IMR-90 (cell line): ENCODE measurements at regions not wholly inside any gene's neighbourhood (a gene's known extent, or its start where the extent isn't known, plus 50 kb on each side); places are given as distances from the start of the nearest gene placed in this dataset.

ENCODE experiments used
- ATAC-seq: fragments of 200-7000 bp; cut with Tn5 transposase; 2 replicates; pipeline ENCODE4 v1.9.1; 2020; ENCODE audit warnings: low read depth, mild to moderate bottlenecking, moderate library complexity
- BruUV-seq: library from RNA; stranded (reverse); fragments of 400-500 nt; replicated peaks from 2 replicates; lab custom pipeline; 2021; lab: Mats Ljungman, UMichigan
- CTCF ChIA-PET: fragments of 300-600 bp; formaldehyde crosslinking; extraction: SDS; loops from one replicate; lab custom pipeline; 2021; ENCODE audit warnings: antibody characterized with exemption; lab: Yijun Ruan, JAX
- POLR2A ChIA-PET: fragments of 300-600 bp; sonication (Branson Sonifier 250); formaldehyde crosslinking; loops from one replicate; lab custom pipeline; 2022; ENCODE audit warnings: antibody characterized with exemption; ENCODE audit not compliant: unreplicated experiment; lab: Charles Lee
- DNase-seq: peaks from one replicate; pipeline ENCODE4 v3.0.0; 2013
- H2AFZ ChIP-seq: replicated peaks from 2 replicates; pipeline ENCODE3; 2013; ENCODE audit warnings: low read length, mild to moderate bottlenecking; ENCODE audit not compliant: poor library complexity
- H2AK5ac ChIP-seq: 2 replicates; pipeline ENCODE4 v1.6.1; 2013; ENCODE audit warnings: low read depth, low read length, inconsistent platforms
- H2AK9ac ChIP-seq: replicated peaks from 2 replicates; pipeline ENCODE3; 2013; ENCODE audit warnings: mild to moderate bottlenecking, low read depth, low read length, moderate library complexity; ENCODE audit not compliant: poor library complexity
- H2BK120ac ChIP-seq: 2 replicates; pipeline ENCODE4 v1.6.1; 2013; ENCODE audit warnings: low read depth, low read length, inconsistent platforms
- H2BK15ac ChIP-seq: 3 replicates; pipeline ENCODE4 v1.6.1; 2013; ENCODE audit warnings: low read depth, low read length, inconsistent platforms
- H2BK20ac ChIP-seq: 2 replicates; pipeline ENCODE4 v1.6.1; 2013; ENCODE audit warnings: low read depth, mild to moderate bottlenecking, inconsistent platforms, low read length, moderate library complexity
- H2BK5ac ChIP-seq: 2 replicates; pipeline ENCODE4 v1.6.1; 2013; ENCODE audit warnings: mild to moderate bottlenecking, low read depth, low read length, inconsistent platforms; ENCODE audit not compliant: poor library complexity, severe bottlenecking
- H3K14ac ChIP-seq: replicated peaks from 2 replicates; pipeline ENCODE4 v1.6.1; 2013; ENCODE audit warnings: low read depth, low read length, inconsistent platforms
- H3K18ac ChIP-seq: 2 replicates; pipeline ENCODE4 v1.6.1; 2013; ENCODE audit warnings: low read depth, low read length, control low read depth
- H3K23ac ChIP-seq: 2 replicates; pipeline ENCODE4 v1.6.1; 2013; ENCODE audit warnings: low read depth, low read length, inconsistent platforms
- H3K27ac ChIP-seq: 2 replicates; pipeline ENCODE4 v1.5.1; 2013; ENCODE audit warnings: mild to moderate bottlenecking, control low read depth, low read length; ENCODE audit not compliant: insufficient read depth
- H3K27me3 ChIP-seq: 2 replicates; pipeline ENCODE4 v1.6.1; 2013; ENCODE audit warnings: low read length; ENCODE audit not compliant: control insufficient read depth, insufficient read depth
- H3K36me3 ChIP-seq: 2 replicates; pipeline ENCODE4 v1.6.1; 2013; ENCODE audit warnings: low read length, mixed read lengths; ENCODE audit not compliant: control insufficient read depth, insufficient read depth
- H3K4ac ChIP-seq: 2 replicates; pipeline ENCODE4 v1.6.1; 2013; ENCODE audit warnings: low read depth, low read length, inconsistent platforms
- H3K4me1 ChIP-seq: 2 replicates; pipeline ENCODE4 v1.6.1; 2013; ENCODE audit warnings: low read length, mixed read lengths; ENCODE audit not compliant: control insufficient read depth, insufficient read depth
- H3K4me2 ChIP-seq: 2 replicates; pipeline ENCODE4 v1.6.1; 2013; ENCODE audit warnings: low read depth, mild to moderate bottlenecking, control low read depth, low read length, moderate library complexity
- H3K4me3 ChIP-seq: 2 replicates; pipeline ENCODE4 v1.5.1; 2013; ENCODE audit warnings: low read depth, mild to moderate bottlenecking, control low read depth, low read length, moderate library complexity; ENCODE audit not compliant: insufficient read depth
- H3K56ac ChIP-seq: 2 replicates; pipeline ENCODE4 v1.6.1; 2013; ENCODE audit warnings: low read length, inconsistent platforms; ENCODE audit not compliant: insufficient read depth; ENCODE audit errors: extremely low read depth
- H3K79me1 ChIP-seq, 2 experiments: 2 replicates each; pipeline ENCODE4 v1.6.1; 2013; ENCODE audit warnings: low read length in 2 of 2, inconsistent platforms in 1 of 2, low read depth in 1 of 2
- H3K9ac ChIP-seq: 2 replicates; pipeline ENCODE4 v1.6.1; 2013; ENCODE audit warnings: low read depth, low read length, control low read depth
- H3K9me1 ChIP-seq: 2 replicates; pipeline ENCODE4 v1.6.1; 2013; ENCODE audit warnings: low read length, inconsistent platforms; ENCODE audit not compliant: insufficient read depth
- H3K9me3 ChIP-seq: 2 replicates; pipeline ENCODE4 v1.6.1; 2013; ENCODE audit warnings: low read length; ENCODE audit not compliant: control insufficient read depth, insufficient read depth
- H4K20me1 ChIP-seq: 2 replicates; pipeline ENCODE4 v1.6.1; 2013; ENCODE audit warnings: low read length, inconsistent platforms; ENCODE audit not compliant: insufficient read depth
- H4K5ac ChIP-seq: 2 replicates; pipeline ENCODE4 v1.6.1; 2013; ENCODE audit warnings: mild to moderate bottlenecking, low read depth, low read length, control low read depth
- H4K8ac ChIP-seq, 2 experiments: 2 replicates each; pipeline ENCODE4 v1.6.1; 2013; ENCODE audit warnings: low read depth in 2 of 2, low read length in 2 of 2, control low read depth in 1 of 2, inconsistent platforms in 1 of 2
- H4K91ac ChIP-seq: 2 replicates; pipeline ENCODE4 v1.6.1; 2013; ENCODE audit warnings: low read depth, low read length, inconsistent platforms; ENCODE audit not compliant: insufficient read depth
- BHLHE40 ChIP-seq: fragments of 150-350 bp; IDR thresholded peaks from 2 replicates; pipeline ENCODE4 v1.6.1; 2016; ENCODE audit warnings: mild to moderate bottlenecking, low read depth, low read length
- CEBPB ChIP-seq: IDR thresholded peaks from 2 replicates; pipeline ENCODE4 v1.6.1; 2012; ENCODE audit warnings: low read depth, low read length, improper control_type of control experiment
- CHD1 ChIP-seq: IDR thresholded peaks from 2 replicates; pipeline ENCODE4 v1.6.1; 2012; ENCODE audit warnings: low read depth, low read length, improper control_type of control experiment
- CTCF ChIP-seq: conservative IDR thresholded peaks from 2 replicates; pipeline ENCODE4 v1.5.1; 2012; ENCODE audit warnings: mild to moderate bottlenecking, low read depth, low read length, improper control_type of control experiment
- ELK1 ChIP-seq: fragments of 150-350 bp; IDR thresholded peaks from 2 replicates; pipeline ENCODE4 v1.6.1; 2016; ENCODE audit warnings: low read depth, mild to moderate bottlenecking, low read length, moderate library complexity, borderline replicate concordance
- FOS ChIP-seq: fragments of 150-350 bp; IDR thresholded peaks from 2 replicates; pipeline ENCODE4 v1.6.1; 2016; ENCODE audit warnings: low read depth, low read length
- MAFK ChIP-seq: IDR thresholded peaks from 2 replicates; pipeline ENCODE4 v1.6.1; 2012; ENCODE audit warnings: low read depth, low read length, improper control_type of control experiment
- MAZ ChIP-seq: IDR thresholded peaks from 2 replicates; pipeline ENCODE4 v1.6.1; 2012; ENCODE audit warnings: low read depth, mild to moderate bottlenecking, low read length, improper control_type of control experiment, moderate library complexity, borderline replicate concordance
- MXI1 ChIP-seq: IDR thresholded peaks from 2 replicates; pipeline ENCODE4 v1.6.1; 2012; ENCODE audit warnings: low read depth, mild to moderate bottlenecking, low read length, moderate library complexity, borderline replicate concordance
- NFE2L2 ChIP-seq: fragments of 150-350 bp; IDR thresholded peaks from 2 replicates; pipeline ENCODE4 v1.6.1; 2016; ENCODE audit warnings: low read depth, mild to moderate bottlenecking, low read length
- POLR2A ChIP-seq: IDR thresholded peaks from 2 replicates; pipeline ENCODE4 v1.6.1; 2012; ENCODE audit warnings: mild to moderate bottlenecking, low read depth, low read length
- RAD21 ChIP-seq: IDR thresholded peaks from 2 replicates; pipeline ENCODE4 v1.6.1; 2012; ENCODE audit warnings: low read length, improper control_type of control experiment
- RCOR1 ChIP-seq: IDR thresholded peaks from 2 replicates; pipeline ENCODE4 v1.6.1; 2012; ENCODE audit warnings: mild to moderate bottlenecking, low read length, improper control_type of control experiment; ENCODE audit not compliant: insufficient replicate concordance
- RFX5 ChIP-seq: IDR thresholded peaks from 2 replicates; pipeline ENCODE4 v1.8.0; 2012; ENCODE audit warnings: low read depth, mild to moderate bottlenecking, low read length, moderate library complexity
- SMC3 ChIP-seq: fragments of 150-350 bp; IDR thresholded peaks from 2 replicates; pipeline ENCODE4 v1.6.1; 2016; ENCODE audit warnings: low read depth, mild to moderate bottlenecking, antibody characterized with exemption, low read length, moderate library complexity
- USF2 ChIP-seq: fragments of 150-350 bp; IDR thresholded peaks from 2 replicates; pipeline ENCODE4 v1.6.1; 2017; ENCODE audit warnings: mild to moderate bottlenecking, antibody characterized with exemption, low read length, low read depth
- WGBS, 2 experiments: methylation state at CpG; one replicate each; pipeline versions ENCODE4 v1.1.5 to v1.1.7; 2013; ENCODE audit warnings: missing lambda C conversion rate in 2 of 2; ENCODE audit not compliant: insufficient read length in 1 of 2; ENCODE audit errors: extremely low coverage in 2 of 2; 5-methylcytosine and 5-hydroxymethylcytosine counted together
- dilution Hi-C: fragments of 300-500 bp; cut with HindIII; formaldehyde crosslinking; loops from one replicate; pipeline ENCODE4 v1.14.3; 2018; ENCODE audit warnings: low sequenced_read_pairs; ENCODE audit not compliant: unreplicated experiment
- in situ Hi-C: fragments of 300-500 bp; cut with MboI; formaldehyde crosslinking; loops from 3 replicates; pipeline ENCODE4 v1.14.3; 2019; ENCODE audit warnings: low sequenced_read_pairs, inconsistent platforms, mixed read lengths
- intact Hi-C: fragments of 100-400 bp; cut with micrococcal nuclease; formaldehyde crosslinking; loops from 2 replicates; pipeline ENCODE4 v1.10.0; 2022

GRCh38 chr7:91603707-91604106 lies 276.8 kb downstream of the MTERF1 start:
- CTCF ChIA-PET, result no interaction called here

More at GRCh38 chr7:91603707-91604106, 276.8 kb downstream of the MTERF1 start:
- Histone ChIP-seq H3K14ac (no peak overlapping the region), H3K27ac (no peak overlapping the region), H2AFZ (no peak overlapping the region), H2AK9ac (no peak overlapping the region), H3K18ac (no peak overlapping the region), H3K79me1 (no peaks in the 10 kb centered on the region), H3K56ac (no peak overlapping the region), H3K9me3 (no peaks in the 10 kb centered on the region), H2BK120ac (no peak overlapping the region), H3K4me3 (no peak overlapping the region), H2BK20ac (no peak overlapping the region), H3K4me1 (no peaks in the 10 kb centered on the region), H4K5ac (no peak overlapping the region), H2AK5ac (no peak overlapping the region), H3K27me3 (no peaks in the 10 kb centered on the region), H3K23ac (no peak overlapping the region), H3K9ac (no peak overlapping the region), H4K91ac (no peak overlapping the region), H3K36me3 (no peaks in the 10 kb centered on the region), H3K9me1 (no peaks in the 10 kb centered on the region), H3K4me2 (no peak overlapping the region), H2BK5ac (no peak overlapping the region), H4K8ac (no peak overlapping the region), H3K4ac (no peak overlapping the region), H4K20me1 (no peaks in the 10 kb centered on the region), H2BK15ac (no peak overlapping the region)
- dilution Hi-C loops (no loop called here), intact Hi-C loops (no loop called here), in situ Hi-C loops (loop anchor here (25.0 kb wide), 1 partner anchor 516 kb away; no protein-coding TSS in a partner anchor)
- POLR2A ChIA-PET, result no interaction called here
- no TSS peak for BruUV-seq
- ATAC-seq, result no peak
- WGBS, 2 experiments, result no CpG with 5 or more reads among the region's 3 CpGs
- DNase-seq, result no peak
- no peak for TF ChIP-seq MXI1
- no peak for TF ChIP-seq RAD21
- TF ChIP-seq BHLHE40, result no peak
- no peak for TF ChIP-seq CHD1
- no peak for TF ChIP-seq CTCF
- TF ChIP-seq RCOR1, result no peak
- TF ChIP-seq ELK1, result no peak
- no peak for TF ChIP-seq RFX5
- no peak for TF ChIP-seq FOS
- no peak for TF ChIP-seq SMC3
- TF ChIP-seq USF2, result no peak
- TF ChIP-seq MAZ, result no peak
- no peak for TF ChIP-seq CEBPB
- no peak for TF ChIP-seq MAFK
- no peak for TF ChIP-seq NFE2L2
- TF ChIP-seq POLR2A, result no peak
